LoVo (cell line): ENCODE measurements at regions not wholly inside any gene's neighbourhood (a gene's known extent, or its start where the extent isn't known, plus 50 kb on each side); places are given as distances from the start of the nearest gene placed in this dataset.
A peak's percentile ranks its signal among the peaks of the same experiment; 100 is the strongest.

Source experiments
- DNase-seq: peaks from one replicate; pipeline ENCODE4 v3.0.0-alpha.2; 2016; ENCODE audit warnings: low spot score

DNA sequence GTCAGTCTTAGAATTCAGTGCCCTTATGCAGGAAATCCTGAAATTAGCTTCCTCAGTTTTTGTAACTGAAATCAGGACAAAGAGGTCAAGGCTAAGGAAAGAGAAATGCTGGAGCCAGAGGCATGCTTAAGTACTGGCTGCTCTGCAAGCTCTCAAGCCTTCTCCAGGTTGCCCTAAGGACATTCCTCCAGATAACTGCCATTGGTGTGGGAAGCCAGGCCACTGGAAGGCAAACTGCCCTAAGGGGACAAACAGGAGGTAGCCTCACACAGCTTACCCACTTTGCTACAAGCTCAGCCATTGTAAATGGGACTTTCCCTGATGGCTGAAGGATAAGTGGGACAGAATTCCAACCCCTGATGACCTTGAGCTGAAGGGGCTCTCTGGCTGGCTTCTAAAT, 606.9 kb upstream of the PCDH10 start:
- no peak for DNase-seq

DNA sequence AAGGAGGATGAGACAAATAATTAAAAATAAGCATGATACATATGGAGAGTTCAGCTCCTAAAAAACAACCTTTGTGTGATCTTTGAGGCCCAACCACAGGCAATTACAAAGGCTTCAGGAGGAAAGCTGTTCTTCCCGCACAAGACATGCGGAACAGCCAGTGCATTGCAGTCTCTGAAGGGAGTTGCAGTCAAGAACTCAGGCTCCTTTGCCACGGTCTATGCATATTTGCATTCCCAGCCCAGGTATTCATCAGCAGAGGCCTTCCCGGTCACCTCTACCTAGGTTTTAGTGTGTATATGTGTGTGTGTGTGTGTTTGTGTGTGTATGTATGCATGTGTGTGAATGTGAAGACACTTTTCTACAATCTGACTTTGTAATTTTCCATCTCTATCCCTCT, 600.6 kb upstream of the PCDH10 start:
- no peak for DNase-seq

DNA sequence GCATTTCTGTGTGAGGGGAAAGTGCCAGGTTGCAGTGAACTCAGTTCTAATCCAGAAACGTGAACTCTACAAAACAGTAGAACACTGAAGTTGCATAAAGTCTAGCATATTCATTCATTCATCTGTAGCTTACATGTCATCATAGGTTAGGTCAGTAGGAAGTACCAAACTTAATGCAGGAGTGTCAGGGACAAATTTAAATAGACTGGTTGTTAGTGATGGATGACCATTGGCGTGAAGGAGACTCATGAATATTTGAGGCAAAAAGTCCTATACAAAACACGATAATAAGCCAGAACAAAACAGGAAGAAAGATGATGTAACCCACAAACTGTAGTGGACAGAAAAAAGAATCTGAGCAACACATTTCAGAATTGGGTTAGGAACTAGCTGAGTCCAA, 592.8 kb upstream of the PCDH10 start:
- DNase-seq, result no peak

DNA sequence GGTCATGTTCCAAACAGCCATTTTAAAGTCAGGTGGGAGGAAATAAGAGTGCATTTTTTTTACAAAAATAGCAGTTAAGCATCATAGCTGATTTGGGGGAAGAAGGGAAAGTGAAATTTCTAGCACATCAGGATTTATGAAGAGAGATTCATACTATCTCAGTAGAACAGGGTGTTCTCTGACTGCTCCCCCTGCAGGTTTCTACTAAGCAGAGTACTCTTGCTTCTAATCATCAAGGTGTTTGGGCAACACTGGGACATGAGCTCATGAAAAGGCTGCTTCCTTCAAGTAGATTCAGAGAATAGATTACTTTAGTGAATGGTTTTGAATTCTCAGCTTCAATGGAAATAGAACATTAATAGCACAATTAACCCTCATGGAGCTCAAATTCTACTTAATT, 591.4 kb upstream of the PCDH10 start:
- DNase-seq, result no peak

DNA sequence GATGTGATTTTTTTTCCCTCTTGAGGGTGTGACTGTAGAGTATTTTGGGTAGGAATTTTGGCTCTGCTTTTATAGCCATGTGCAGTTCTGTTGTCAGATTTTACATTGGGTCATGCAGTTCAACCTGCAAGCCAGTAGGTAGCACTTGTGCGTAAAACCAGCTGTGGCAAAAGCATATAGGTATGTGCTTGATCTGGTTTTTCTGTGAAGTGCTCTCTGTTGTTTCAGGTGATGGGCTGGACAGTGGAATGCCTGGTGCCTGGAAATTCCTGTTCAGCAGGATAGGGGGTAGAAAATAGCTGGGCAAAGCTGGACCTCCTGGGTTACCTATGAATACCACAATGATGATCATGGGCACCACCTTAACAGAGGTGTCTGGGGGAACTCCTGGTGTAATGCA, 584.2 kb upstream of the PCDH10 start:
- no peak for DNase-seq

DNA sequence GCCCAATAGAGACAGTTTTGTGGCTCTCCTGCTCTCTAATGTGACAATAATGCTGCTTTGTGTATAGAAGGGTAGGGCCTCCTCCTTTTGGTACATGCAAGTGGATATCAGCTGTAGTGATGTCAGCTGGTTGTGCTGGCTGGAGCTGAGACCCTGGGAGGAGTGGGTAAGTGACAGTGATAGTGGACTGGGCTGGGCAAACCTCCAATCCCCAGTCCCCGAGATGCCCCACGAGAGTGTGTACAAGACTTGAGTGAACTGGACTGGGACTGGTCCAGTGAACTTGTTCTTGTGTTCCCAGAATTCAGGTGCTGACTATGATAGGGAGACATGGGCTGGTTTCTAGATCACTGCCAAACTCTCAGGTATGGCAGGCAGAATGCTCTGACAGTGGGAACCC, 583.6 kb upstream of the PCDH10 start:
- no peak for DNase-seq

DNA sequence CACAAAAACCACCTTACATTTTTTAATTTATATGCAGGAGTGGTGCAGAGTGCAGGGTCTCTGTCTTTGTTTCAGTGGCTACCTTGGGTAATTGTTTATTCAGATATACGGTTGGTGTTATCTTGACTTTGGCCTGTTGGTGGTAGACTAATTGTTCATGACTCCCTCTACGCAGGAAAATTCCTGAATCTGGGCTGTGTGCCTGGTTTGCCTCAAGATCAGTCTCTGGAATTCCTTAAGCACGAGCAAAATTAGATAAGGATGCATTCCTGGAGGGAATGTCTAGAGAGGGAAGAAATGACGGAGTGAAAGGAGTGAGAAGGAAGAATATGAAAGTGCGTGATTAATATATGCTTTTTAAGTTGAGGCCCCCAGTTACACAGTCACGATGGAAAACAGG, 576.9 kb upstream of the PCDH10 start:
- no peak for DNase-seq

DNA sequence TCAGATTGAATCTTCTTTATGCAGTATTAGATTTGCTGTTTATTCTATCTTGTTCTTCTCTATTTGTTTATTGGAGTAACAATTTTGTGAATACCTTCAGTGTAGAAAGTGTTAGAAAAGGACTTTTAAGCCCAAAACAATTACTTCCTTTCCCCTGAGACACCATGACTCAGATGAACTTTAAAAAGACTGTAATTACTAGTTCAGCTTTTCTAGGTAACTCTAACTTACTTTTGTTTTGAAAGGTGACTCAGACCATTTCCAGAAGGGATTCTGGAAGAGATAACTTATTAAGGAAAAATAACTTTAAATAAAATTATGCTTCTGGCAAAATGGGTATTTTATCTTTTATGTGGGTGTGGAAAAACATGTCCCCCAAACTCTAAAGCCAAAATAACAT, 561.5 kb upstream of the PCDH10 start:
- DNase-seq, result no peak

DNA sequence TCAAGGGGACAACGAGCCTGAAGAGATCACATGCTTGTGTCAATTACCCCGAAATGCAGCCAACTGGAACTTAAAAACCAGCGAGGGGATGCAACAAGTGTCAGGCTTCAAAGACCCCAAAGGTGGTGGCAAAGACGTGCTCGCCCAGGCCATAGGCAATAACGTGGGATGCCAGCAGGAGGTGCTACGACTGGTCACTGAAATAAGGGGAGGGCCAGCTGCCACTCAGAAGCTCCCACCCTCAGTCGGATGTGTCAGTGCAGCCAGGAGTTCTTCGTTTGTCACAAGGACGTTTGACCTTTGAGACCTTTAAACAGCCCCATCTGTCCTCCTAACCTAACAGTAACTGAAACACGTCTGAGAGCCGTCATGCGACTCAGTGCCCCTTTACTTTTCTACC, 556.8 kb upstream of the PCDH10 start:
- no peak for DNase-seq

DNA sequence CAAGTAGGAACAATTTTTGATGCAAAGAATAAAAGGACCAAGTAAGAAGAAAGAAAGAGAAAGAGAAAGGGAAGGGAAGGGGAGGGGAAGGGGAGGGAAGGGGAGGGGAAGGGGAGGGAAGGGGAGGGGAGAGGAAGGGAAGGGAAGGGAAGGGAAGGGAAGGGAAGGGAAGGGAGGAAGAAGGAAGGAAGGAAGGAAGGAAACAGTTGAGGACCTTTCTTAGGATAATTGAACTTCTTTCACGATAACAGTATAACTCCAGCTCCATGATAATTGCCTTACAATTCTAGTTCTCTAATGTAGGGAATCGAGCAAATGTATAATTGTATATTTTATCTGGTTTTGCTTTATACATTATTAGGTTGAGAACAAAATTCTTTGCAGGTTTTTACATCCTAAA, 556.2 kb upstream of the PCDH10 start:
- no peak for DNase-seq

DNA sequence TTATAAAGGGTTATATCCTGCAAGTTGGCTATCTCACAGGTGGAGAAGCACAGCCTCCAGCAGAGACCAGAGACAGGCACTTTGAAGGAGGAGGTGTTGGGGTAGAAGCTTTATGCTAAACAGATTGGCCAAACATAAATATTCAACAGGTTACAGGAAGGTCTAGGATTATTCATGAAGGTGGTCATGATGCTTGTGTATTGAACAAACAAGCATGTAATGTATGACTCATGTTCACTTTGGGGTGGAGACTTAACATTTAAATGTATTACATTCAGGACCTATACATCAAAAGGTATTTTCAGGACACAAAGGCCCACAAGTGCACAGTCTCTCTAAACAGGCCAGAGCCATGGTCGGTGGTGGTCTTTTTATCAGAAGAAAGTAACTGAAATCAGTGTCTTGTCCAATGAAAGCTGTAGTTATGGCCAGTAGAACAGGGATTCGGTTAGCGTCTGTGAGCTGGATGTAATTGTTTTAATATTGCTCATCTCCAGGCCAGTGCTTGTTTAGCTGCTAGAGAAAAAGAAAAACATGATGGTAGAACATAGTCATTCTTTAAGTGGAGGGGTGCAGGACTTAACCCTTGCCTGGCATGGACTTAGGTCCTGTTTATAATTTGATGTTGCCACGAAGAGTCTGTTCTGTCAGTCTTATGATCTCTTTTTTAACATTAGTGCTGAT, 555.2 kb upstream of the PCDH10 start:
- no peak for DNase-seq

DNA sequence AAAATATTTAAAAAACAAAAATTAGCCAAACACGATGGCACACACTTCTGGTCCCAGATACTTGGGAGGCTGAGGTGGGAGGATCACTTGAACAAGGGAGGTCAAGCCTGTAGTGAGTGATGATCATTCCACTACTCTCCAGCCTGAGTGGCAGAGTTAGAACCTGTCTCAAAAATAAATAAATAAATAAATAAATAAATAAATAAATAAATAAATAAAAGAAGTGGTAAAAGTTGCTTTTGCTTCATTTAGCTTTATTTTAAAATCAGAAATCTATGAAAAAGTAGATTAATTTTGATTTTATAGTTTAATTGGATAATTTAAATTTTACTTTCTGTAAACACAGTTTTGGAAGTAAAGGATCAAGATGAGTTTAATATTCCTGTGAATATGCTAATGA, 552.9 kb upstream of the PCDH10 start:
- no peak for DNase-seq

DNA sequence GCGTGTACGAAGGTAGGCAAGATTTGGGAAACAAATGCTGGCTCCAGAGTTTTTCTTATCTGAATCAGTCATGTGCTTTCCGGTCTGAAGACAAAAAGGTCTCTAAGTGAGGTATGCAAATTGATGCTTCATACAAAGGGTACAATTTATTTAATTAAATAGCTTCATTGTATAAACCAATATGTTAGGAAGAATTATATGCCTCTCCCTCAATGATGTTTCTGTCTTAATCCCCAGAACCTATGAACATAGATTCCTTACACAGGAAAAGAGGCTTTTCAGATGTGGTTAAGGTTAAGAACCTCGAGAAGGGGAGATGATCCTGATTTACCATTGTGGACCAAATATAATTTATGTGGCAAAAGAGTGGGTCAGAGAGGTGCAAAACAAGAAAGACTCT, 543.5 kb upstream of the PCDH10 start:
- DNase-seq, result no peak

DNA sequence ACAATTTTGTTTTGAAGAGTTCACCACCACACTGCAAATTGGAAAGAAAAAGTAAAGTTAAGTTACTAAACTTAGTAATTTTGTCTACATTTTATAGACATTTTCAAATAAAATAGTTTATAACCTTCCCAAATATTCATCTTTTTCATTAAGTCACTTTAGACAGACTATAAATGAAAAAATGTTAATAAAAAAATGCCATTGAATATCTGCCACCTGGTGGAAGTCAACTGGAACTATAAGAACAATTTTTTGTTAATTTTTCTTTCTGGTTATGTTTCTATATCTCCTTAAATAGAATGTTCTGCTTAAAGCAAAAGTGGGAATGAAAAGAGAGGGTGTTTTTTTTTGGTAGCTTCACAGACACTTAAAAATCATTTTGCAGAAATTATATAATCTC, 534.4 kb upstream of the PCDH10 start:
- no peak for DNase-seq

DNA sequence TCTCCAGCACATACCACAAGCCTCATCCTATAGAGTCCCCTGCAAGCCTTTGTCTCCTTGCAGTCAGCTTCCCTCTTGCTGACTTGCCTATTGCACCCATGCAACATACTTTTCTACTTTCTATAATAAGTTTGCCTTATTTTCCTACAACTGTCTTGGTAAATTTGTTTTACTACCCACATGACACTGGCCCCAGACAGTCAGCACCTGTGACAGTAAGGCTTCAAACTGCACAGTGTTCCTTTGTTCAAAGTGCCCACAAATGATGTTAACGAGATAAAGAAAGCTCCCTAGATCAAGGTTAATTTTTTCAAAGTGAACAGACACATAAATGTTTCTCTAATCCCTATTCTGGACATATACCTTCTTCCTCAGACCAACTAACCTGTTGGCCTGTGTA, 529.1 kb upstream of the PCDH10 start:
- no peak for DNase-seq

DNA sequence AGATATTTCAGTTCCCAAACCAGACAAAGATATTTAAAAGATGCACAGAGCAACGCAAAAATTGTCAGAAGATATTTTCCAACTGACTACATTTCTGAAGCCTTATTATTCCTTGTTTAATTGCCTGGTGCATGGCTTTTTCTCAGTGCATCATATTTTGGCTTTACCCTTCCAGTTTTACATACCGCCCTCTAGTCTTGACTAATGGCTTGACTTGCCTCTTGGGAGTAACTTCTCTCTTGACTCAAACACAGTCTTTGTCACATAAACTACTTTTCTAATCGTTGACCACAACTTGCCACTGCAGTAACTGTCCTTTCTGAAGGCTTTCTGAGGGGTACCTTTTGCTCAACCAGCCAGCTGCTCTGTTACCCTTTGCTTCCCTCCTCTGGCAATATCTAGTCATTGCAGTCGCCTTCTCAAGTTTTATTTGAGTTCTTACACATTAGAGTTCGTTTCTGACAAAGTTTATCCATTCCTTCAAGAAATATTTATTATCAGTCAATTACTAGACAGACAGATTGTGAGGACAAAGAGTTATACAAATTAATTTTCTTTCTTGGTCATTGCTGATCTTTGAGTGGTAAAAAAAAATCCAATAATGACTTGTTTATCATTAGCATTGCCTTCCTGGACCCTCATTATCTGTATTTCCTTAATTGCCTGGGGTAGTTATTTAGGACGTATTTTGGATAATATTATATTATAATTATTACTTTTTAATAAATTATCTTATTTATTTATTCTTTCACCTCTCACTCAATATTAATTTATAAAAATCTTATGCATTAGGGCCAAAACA, 506.9 kb upstream of the PCDH10 start:
- peak; percentile 52 for DNase-seq

DNA sequence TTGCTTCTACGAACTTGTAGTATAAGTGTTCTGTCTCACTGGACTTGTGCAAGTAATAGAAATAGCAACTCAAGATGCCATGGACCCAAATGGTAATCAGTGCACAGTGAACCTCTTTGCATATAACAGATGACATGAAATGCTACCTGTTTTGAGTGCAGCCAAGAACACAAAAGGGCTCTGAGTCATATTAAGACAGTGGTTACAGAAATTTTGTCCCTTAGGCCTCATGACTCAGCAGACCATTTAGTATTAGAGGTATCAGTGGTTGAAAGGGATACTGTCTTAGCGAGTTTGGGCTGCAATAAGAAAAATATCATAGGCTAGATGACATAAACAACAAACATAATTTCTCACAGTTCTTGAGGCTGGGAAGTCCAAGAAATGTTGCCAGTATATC, 502.9 kb upstream of the PCDH10 start:
- no peak for DNase-seq

DNA sequence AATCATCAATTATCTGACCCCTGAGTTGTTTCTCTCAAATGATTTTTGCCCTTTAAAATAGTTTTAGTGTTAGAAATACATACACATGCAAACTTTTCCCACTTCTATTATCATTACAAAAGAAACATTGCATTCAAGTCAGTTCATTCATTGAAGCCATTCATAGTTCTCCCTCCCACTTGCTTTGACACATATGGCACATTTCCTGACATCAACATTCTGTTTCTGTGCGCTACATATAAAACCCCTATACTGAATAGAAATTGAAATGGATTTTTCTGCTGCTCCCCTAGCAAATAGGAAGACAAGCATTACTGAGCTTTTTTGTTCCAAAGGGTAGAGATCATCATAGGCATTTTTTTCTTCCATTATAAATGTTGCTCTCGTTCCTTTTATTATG, 497.9 kb upstream of the PCDH10 start:
- no peak for DNase-seq

DNA sequence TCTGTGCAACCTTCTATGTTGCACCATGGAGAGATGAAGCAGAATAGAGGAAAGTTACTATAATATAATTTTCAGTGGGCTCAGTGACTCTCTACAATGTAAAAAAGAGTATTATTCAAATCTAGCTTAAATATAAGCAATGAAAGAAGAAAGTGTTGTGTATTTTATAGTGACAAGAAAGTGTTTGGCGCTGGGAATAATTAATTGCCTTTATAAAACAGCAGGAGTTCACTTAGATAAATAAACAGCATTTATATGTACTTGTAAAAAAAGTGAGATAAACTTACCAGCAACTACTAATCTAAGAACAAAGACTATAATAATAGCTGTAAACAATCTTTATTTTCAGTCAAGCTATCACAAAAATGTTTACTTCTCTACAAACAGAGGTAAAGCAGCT, 488.9 kb upstream of the PCDH10 start:
- no peak for DNase-seq

DNA sequence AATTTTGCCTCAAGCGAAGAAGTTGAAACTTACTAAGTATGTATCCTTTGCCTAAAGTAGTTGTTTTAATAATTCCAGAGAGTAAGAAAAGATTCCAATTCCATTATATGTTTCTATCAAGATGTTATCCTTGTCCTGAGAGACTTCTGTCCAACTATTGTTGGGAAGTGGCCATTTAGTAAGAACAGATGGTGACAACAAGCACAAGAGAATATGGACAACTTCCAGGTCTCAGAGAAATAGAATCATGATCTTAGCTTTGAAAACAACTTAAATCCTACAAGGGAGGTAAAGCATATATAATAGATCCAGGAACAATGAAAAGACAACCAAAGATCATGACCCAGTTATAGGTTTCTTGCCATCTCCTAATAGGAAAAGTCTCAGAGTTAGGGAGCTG, 486.6 kb upstream of the PCDH10 start:
- no peak for DNase-seq

DNA sequence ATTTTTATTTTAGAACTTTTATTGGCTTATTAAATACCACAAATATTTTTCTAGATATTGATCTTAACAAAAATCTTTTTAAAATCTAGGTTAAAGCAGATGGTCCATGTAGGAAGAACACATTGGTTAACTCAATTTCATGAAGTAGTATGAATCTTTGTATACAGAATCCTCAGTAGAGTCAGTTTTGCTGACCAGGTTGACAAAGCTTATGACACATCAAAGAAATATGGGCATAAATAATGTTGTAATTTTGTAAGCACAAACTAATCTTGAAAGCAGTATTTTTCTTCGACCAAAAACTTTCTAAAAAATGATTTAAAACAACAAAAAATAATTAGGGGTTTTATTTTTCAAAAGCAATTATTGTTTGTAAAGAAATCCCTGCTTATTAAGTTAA, 479.3 kb upstream of the PCDH10 start:
- DNase-seq, result no peak

DNA sequence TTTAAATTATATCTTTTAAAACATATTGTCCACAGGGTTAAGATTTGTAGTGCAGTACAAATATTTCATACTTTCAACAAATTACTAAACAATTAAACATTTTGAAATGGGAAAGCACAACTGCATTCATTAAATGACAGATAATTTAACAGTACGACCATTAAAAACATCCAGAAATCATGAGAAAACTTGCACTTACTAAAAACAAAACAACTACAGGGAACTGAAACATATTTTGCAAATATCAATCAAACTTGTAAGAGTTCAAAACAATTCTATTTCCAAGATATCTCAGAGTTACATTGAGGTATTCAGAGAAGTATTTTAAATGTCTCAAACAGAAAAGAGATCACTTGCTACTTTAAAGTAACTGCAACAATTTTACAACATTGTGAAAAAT, 478.5 kb upstream of the PCDH10 start:
- DNase-seq, result no peak

DNA sequence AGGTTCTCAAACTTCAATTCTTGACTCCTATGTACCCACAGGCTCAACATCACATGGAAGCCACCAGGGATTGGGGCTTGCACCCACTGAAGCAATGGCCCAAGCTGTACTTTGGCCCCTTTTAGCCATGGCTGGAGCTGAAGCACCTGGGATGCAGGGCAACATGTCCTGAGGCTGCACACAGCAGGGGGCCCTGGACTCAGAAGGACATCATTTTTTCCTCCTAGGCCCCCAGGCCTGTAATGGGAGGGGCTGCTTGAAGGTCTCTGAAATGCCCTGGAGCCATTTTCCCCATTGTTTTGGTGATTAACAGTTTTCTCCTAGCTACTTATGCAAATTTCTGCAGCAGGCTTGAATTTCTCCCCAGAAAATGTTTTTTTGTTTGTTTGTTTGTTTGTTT, 465.1 kb upstream of the PCDH10 start:
- no peak for DNase-seq

DNA sequence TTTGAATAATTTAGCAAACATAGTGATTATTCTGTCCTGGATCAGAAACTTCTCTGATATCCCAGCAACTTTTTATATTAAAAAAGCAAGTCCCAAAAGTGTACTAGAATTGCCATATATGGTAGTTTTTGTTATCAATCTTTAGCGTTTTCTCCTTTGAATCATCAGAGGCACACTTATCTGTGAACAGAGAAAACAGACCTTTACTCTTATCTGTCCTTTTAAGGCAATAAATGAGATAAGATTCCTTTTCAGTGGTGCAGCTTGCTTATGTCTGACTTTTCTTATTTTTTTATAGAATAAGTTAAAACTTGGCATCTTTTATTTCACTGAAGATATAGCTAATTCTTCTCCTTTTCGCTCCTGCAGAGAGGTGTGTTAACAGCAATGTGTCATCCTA, 458.1 kb upstream of the PCDH10 start:
- no peak for DNase-seq
